Stomach (tissue), 8 donors: ENCODE measurements at regions not wholly inside any gene's neighbourhood (a gene's known extent, or its start where the extent isn't known, plus 50 kb on each side); places are given as distances from the start of the nearest gene placed in this dataset.
"Not testable (repeated sequence)": the region's sequence is repeated elsewhere in the genome, so short reads cannot be mapped to it uniquely, and the experiment has no call there.

Experiments used
- DNase-seq, 2 donors: peaks; one replicate each; pipeline versions ENCODE4 v3.0.0 to v3.0.0-alpha.2; 2013 to 2019
- H3K27ac ChIP-seq, 5 donors: fragments of 200-600 bp in 4 of 5; sonication (generic) in 4 of 5; one replicate each; pipeline ENCODE4 v1.5.1; 2013 to 2019; ENCODE audit warnings: mild to moderate bottlenecking in 1 of 5, moderate library complexity in 1 of 5
- H3K27me3 ChIP-seq, 3 donors: fragments of 200-600 bp; sonication (generic); one replicate each; pipeline ENCODE4 v1.5.1; 2017 to 2019; ENCODE audit warnings: mixed run types in 1 of 3
- H3K36me3 ChIP-seq, 4 donors: fragments of 200-600 bp; sonication (generic); 1 replicate in 3 of 4; 2 replicates in 1 of 4; pipeline ENCODE4 v1.5.1; 2016 to 2019
- H3K4me1 ChIP-seq, 4 donors: fragments of 200-600 bp; sonication (generic); one replicate each; pipeline ENCODE4 v1.5.1; 2016 to 2019
- H3K4me3 ChIP-seq, 4 donors: fragments of 200-600 bp; sonication (generic) in 3 of 4; one replicate each; pipeline ENCODE4 v1.5.1; 2016 to 2019; ENCODE audit warnings: mild to moderate bottlenecking in 1 of 4
- H3K9me3 ChIP-seq, 4 donors: fragments of 200-600 bp; sonication (generic); one replicate each; pipeline ENCODE4 v1.5.1; 2016 to 2019
- CTCF ChIP-seq, 7 experiments: fragments of 450-650 bp in 4 of 7; fragments of 200-600 bp in 3 of 7; sonication (generic) in 3 of 7; IDR thresholded peaks; one replicate each; pipeline ENCODE4 v1.5.1; 2016 to 2019; ENCODE audit warnings: antibody characterized with exemption in 7 of 7, control low read depth in 2 of 7, mild to moderate bottlenecking in 1 of 7
- EP300 ChIP-seq: sonication (generic); formaldehyde crosslinking; IDR thresholded peaks from one replicate; pipeline ENCODE4 v1.6.1; 2017; ENCODE audit warnings: antibody characterized with exemption
- POLR2A ChIP-seq, 4 donors: fragments of 450-650 bp; IDR thresholded peaks; one replicate each; pipeline ENCODE4 v1.6.1; 2016; ENCODE audit warnings: antibody characterized with exemption in 4 of 4, control low read depth in 2 of 4, mild to moderate bottlenecking in 1 of 4, moderate library complexity in 1 of 4
- POLR2AphosphoS5 ChIP-seq, 3 donors: sonication (generic); formaldehyde crosslinking; IDR thresholded peaks; one replicate each; pipeline ENCODE4 v1.6.1; 2016; ENCODE audit warnings: antibody characterized with exemption in 3 of 3
- WGBS, 5 donors: extraction: QIAGEN DNeasy Blood & Tissue Kit in 3 of 5; methylation state at CpG; one replicate each; pipeline versions ENCODE4 v1.1.5 to v1.1.7; 2013 to 2018; 5-methylcytosine and 5-hydroxymethylcytosine counted together
- intact Hi-C: fragments of 100-400 bp; cut with DNase I; formaldehyde crosslinking; loops from one replicate; pipeline ENCODE4 v1.15.1; 2023; ENCODE audit warnings: low total_unique reads
- donor health status: healthy with polysubstance abuse.
- donor health status: Bipolar disorder and iron deficiency.
- donor health status: healthy.

- no peaks in the 10 kb centered on the region for H3K27me3 ChIP-seq
- no peaks in the 10 kb centered on the region for H3K4me1 ChIP-seq
- intact Hi-C loops, result no loop called here
- no peaks in the 10 kb centered on the region for H3K36me3 ChIP-seq
- no peak overlapping the region for H3K27ac ChIP-seq
- H3K9me3 ChIP-seq, result no peaks in the 10 kb centered on the region
- TF ChIP-seq POLR2AphosphoS5 (IDR thresholded peaks at IDR 0.05), result no peak
- no peak for TF ChIP-seq CTCF (IDR thresholded peaks at IDR 0.05)
- no peak for TF ChIP-seq POLR2A (IDR thresholded peaks at IDR 0.05)
- no peak for TF ChIP-seq EP300
- no peak overlapping the region for H3K4me3 ChIP-seq
- no peak for DNase-seq
- 84 to 92% (median 89%) methylated on average over 4 of the region's 4 CpGs; no CpG with 5 or more reads in 1 of the 5 donors for WGBS, 5 donors
These were observed 266.8 kb downstream of the TDRD3 start for GRCh38 chr13:60663788-60664187.

GRCh38 chr13:60662595-60662994 lies 265.6 kb downstream of the TDRD3 start:
- DNase-seq, result no peak
- H3K27me3 ChIP-seq, result no peaks in the 10 kb centered on the region
- WGBS, 5 donors, result 98 to 100% (median 100%) methylated on average over 1 of the region's 1 CpG
- no peak overlapping the region for H3K4me3 ChIP-seq
- no peaks in the 10 kb centered on the region for H3K4me1 ChIP-seq
- no peaks in the 10 kb centered on the region for H3K9me3 ChIP-seq
- TF ChIP-seq POLR2A (IDR thresholded peaks at IDR 0.05) (no peak), CTCF (IDR thresholded peaks at IDR 0.05) (no peak), EP300 (no peak), POLR2AphosphoS5 (IDR thresholded peaks at IDR 0.05) (no peak)
- no peaks in the 10 kb centered on the region for H3K36me3 ChIP-seq
- H3K27ac ChIP-seq, result no peak overlapping the region
- intact Hi-C loops, result no loop called here

- DNase-seq, result no peak
- WGBS, 5 donors, result 60 to 89% (median 81%) methylated on average over 1 to 3 of the region's 3 CpGs
- Histone ChIP-seq H3K4me1 (no peaks in the 10 kb centered on the region), H3K9me3 (no peaks in the 10 kb centered on the region), H3K36me3 (no peaks in the 10 kb centered on the region), H3K27me3 (no peaks in the 10 kb centered on the region), H3K4me3 (no peak overlapping the region), H3K27ac (no peak overlapping the region)
- intact Hi-C loops, result no loop called here
- TF ChIP-seq POLR2AphosphoS5 (IDR thresholded peaks at IDR 0.05) (no peak), CTCF (IDR thresholded peaks at IDR 0.05) (no peak), POLR2A (IDR thresholded peaks at IDR 0.05) (no peak), EP300 (no peak)
These were observed 264.5 kb downstream of the TDRD3 start for GRCh38 chr13:60661521-60661920.

GRCh38 chr13:60657586-60657985 lies 260.6 kb downstream of the TDRD3 start:
- H3K4me1 ChIP-seq, intact Hi-C loops, H3K9me3 ChIP-seq, H3K36me3 ChIP-seq, H3K4me3 ChIP-seq, DNase-seq, H3K27me3 ChIP-seq, H3K27ac ChIP-seq: not testable (repeated sequence)
- 74 to 91% (median 81%) methylated on average over 1 of the region's 1 CpG for WGBS, 5 donors

GRCh38 chr13:60655256-60655655 lies 258.2 kb downstream of the TDRD3 start:
- H3K4me1 ChIP-seq, result no peaks in the 10 kb centered on the region
- H3K4me3 ChIP-seq, result no peak overlapping the region
- no peak overlapping the region for H3K27ac ChIP-seq
- 56 to 70% (median 60%) methylated on average over 4 of the region's 4 CpGs for WGBS, 5 donors
- no peaks in the 10 kb centered on the region for H3K9me3 ChIP-seq
- intact Hi-C loops, result no loop called here
- no peaks in the 10 kb centered on the region for H3K36me3 ChIP-seq
- TF ChIP-seq POLR2A (IDR thresholded peaks at IDR 0.05) (no peak), EP300 (no peak), POLR2AphosphoS5 (IDR thresholded peaks at IDR 0.05) (no peak)
- DNase-seq, result no peak
- no peaks in the 10 kb centered on the region for H3K27me3 ChIP-seq
